T-cell (primary cell): ENCODE measurements at regions not wholly inside any gene's neighbourhood (a gene's known extent, or its start where the extent isn't known, plus 50 kb on each side); places are given as distances from the start of the nearest gene placed in this dataset.

Source experiments
- ATAC-seq, 4 experiments: fragments of 200-7000 bp in 3 of 4; fragments of 150-1000 bp in 1 of 4; cut with Tn5 transposase; replicated peaks in 1 of 4; 1 replicate in 3 of 4; 2 replicates in 1 of 4; pipeline ENCODE4 v1.10.0; 2021; ENCODE audit warnings: moderate library complexity in 3 of 4, mild to moderate bottlenecking in 2 of 4, moderate number of reproducible peaks in 1 of 4
- CTCF ChIA-PET, 2 donors: fragments of 300-600 bp; sonication (Branson Sonifier 250); formaldehyde crosslinking; loops; one replicate each; lab custom pipeline; 2022; ENCODE audit warnings: antibody characterized with exemption in 2 of 2; lab: Charles Lee
- POLR2A ChIA-PET, 2 donors: fragments of 300-600 bp; sonication (Branson Sonifier 250); formaldehyde crosslinking; loops; one replicate each; lab custom pipeline; 2022; ENCODE audit warnings: antibody characterized with exemption in 2 of 2; lab: Charles Lee
- DNase-seq, 35 experiments: peaks; one replicate each; pipeline versions ENCODE4 v3.0.0 to v3.0.0-alpha.2; 2013 to 2023
- H3K27ac ChIP-seq: one replicate; pipeline ENCODE4 v1.5.1; 2013; ENCODE audit warnings: low read length
- H3K27me3 ChIP-seq, 2 experiments: replicated peaks in 1 of 2; 1 replicate in 1 of 2; 2 replicates in 1 of 2; pipeline versions ENCODE4 v1.6.1 to v1.7.0; 2013; ENCODE audit warnings: low read length in 1 of 2, mixed read lengths in 1 of 2; ENCODE audit not compliant: control insufficient read depth in 2 of 2, insufficient read depth in 2 of 2; ENCODE audit errors: extremely low read depth in 1 of 2
- H3K36me3 ChIP-seq, 2 donors: 1 replicate in 1 of 2; 2 replicates in 1 of 2; pipeline versions ENCODE4 v1.6.1 to v1.7.0; 2013; ENCODE audit warnings: low read length in 1 of 2; ENCODE audit not compliant: control insufficient read depth in 2 of 2, insufficient read depth in 1 of 2; ENCODE audit errors: extremely low read depth in 1 of 2
- H3K4me1 ChIP-seq, 2 experiments: 1 replicate in 1 of 2; 2 replicates in 1 of 2; pipeline versions ENCODE4 v1.6.1 to v1.7.0; 2013; ENCODE audit warnings: low read length in 2 of 2, mixed read lengths in 1 of 2; ENCODE audit not compliant: insufficient read depth in 2 of 2, control insufficient read depth in 1 of 2; ENCODE audit errors: extremely low read depth in 1 of 2
- H3K4me3 ChIP-seq, 2 donors: 1 replicate in 1 of 2; 2 replicates in 1 of 2; pipeline versions ENCODE4 v1.5.1 to v1.7.0; 2013; ENCODE audit warnings: mild to moderate bottlenecking in 2 of 2, low read length in 1 of 2, moderate library complexity in 1 of 2; ENCODE audit not compliant: control insufficient read depth in 1 of 2; ENCODE audit errors: extremely low read depth in 1 of 2
- H3K9me3 ChIP-seq: 2 replicates; pipeline ENCODE4 v1.7.0; 2013
- H3K27ac Mint-ChIP-seq, 2 donors: one replicate each; pipeline ENCODE4 v1.8.0; 2020 to 2021; ENCODE audit warnings: mild to moderate bottlenecking in 2 of 2, mixed read lengths in 2 of 2
- H3K27me3 Mint-ChIP-seq, 2 donors: one replicate each; pipeline ENCODE4 v1.8.0; 2021 to 2022; ENCODE audit warnings: mixed read lengths in 2 of 2
- H3K36me3 Mint-ChIP-seq: one replicate; pipeline ENCODE4 v1.8.0; 2021; ENCODE audit warnings: mixed read lengths
- H3K4me1 Mint-ChIP-seq, 3 donors: one replicate each; pipeline ENCODE4 v1.8.0; 2020 to 2022; ENCODE audit warnings: mixed read lengths in 3 of 3, mild to moderate bottlenecking in 1 of 3
- H3K4me3 Mint-ChIP-seq, 3 donors: one replicate each; pipeline ENCODE4 v1.8.0; 2020 to 2022; ENCODE audit warnings: mild to moderate bottlenecking in 3 of 3, mixed read lengths in 3 of 3, moderate library complexity in 3 of 3
- H3K9me3 Mint-ChIP-seq, 3 donors: one replicate each; pipeline ENCODE4 v1.8.0; 2020 to 2022; ENCODE audit warnings: mixed read lengths in 3 of 3
- WGBS: methylation state at CpG from one replicate; pipeline ENCODE4 v1.1.5; 2013; ENCODE audit warnings: missing lambda C conversion rate; ENCODE audit not compliant: insufficient coverage; 5-methylcytosine and 5-hydroxymethylcytosine counted together

DNA sequence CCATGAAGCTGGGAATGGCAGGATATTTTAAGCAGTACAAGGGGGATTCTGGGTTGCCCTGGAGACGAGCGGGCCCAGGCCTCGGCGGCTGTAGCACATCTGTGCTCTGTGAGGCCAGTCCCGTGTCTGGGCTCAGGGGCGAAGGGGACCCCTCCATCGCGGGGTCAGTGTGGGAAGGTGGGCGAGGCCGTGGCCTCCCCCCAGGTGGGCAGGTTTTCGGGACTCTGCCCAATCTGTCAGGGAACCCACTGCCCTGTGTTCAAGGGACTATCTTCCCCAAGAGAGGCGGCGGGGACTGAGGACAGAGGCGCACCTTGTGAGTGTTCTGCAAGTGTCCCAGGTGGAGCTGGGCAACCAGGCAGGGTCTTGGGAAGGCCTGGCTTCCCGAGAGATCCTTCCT lies 336.6 kb downstream of the CTTN start:
- no peaks in the 10 kb centered on the region for H3K4me1 Mint-ChIP-seq
- no peaks in the 10 kb centered on the region for H3K9me3 Mint-ChIP-seq
- no peak overlapping the region for H3K4me3 ChIP-seq
- WGBS: 82% methylated on average over 15 of the region's 15 CpGs
- ChIA-PET CTCF (no interaction called here), POLR2A (no interaction called here)
- H3K36me3 Mint-ChIP-seq: no peaks in the 10 kb centered on the region
- H3K9me3 ChIP-seq: no peaks in the 10 kb centered on the region
- DNase-seq (no peak), ATAC-seq (no peak)
- no peak overlapping the region for H3K27ac ChIP-seq
- no peaks in the 10 kb centered on the region for H3K4me1 ChIP-seq
- H3K27ac Mint-ChIP-seq: no peak overlapping the region
- H3K27me3 Mint-ChIP-seq: peaks cover 5 to 6% of the 10 kb centered on the region in 2 donors
- no peak overlapping the region for H3K4me3 Mint-ChIP-seq
- peaks cover 0 to 9% of the 10 kb centered on the region in 2 experiments for H3K27me3 ChIP-seq
- H3K36me3 ChIP-seq: no peaks in the 10 kb centered on the region

DNA sequence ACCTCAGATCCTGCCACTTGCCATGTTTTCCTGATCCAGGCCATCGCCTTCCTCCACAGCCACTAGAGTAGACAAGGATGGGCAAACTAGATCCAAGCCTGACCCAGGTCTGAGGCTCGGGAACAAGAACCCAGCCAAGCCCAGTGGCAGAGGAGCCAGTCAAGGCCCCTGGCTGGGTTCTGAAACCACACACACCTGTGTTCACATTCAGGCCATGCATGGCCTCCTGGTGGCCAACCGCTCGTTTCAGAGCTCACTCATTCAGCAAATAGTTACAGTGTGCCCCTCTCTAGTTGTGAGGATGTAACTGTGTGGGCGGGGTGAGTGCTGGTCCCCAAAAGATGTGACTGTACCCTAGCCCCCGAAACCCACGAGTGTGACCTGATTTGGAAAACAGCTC lies 337.6 kb downstream of the CTTN start:
- Histone ChIP-seq H3K9me3 (no peaks in the 10 kb centered on the region), H3K27me3 (peaks cover 0 to 12% of the 10 kb centered on the region in 2 experiments), H3K36me3 (no peaks in the 10 kb centered on the region), H3K4me1 (no peaks in the 10 kb centered on the region), H3K4me3 (no peak overlapping the region), H3K27ac (no peak overlapping the region)
- DNase-seq (no peak), ATAC-seq (no peak)
- Mint-ChIP-seq H3K36me3 (no peaks in the 10 kb centered on the region), H3K27ac (no peak overlapping the region), H3K9me3 (no peaks in the 10 kb centered on the region), H3K4me1 (no peaks in the 10 kb centered on the region), H3K27me3 (peaks cover 5 to 8% of the 10 kb centered on the region in 2 donors), H3K4me3 (no peak overlapping the region)
- 91% methylated on average over 4 of the region's 7 CpGs for WGBS
- CTCF ChIA-PET: no interaction called here
- POLR2A ChIA-PET: no interaction called here

DNA sequence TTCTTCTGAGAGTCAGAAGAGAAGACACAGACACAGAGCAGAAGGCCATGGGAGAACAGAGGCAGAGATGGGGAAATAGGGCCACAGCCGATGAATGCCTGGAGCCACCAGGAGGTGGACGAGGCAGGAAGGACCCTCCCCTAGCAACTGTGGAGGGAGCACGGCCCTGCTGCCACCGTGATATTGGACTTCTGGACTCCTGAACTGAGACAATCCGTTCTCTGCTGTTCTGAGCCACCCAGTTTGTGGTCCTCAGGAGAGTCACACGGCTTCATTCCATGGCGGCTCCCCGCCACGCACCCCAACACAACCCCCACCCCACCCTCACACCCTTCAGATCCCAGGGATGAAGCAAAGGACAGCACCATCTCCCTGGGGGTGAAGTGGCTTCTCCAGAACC lies 338.1 kb downstream of the CTTN start:
- Histone ChIP-seq H3K27ac (no peak overlapping the region), H3K27me3 (peaks cover 0 to 12% of the 10 kb centered on the region in 2 experiments), H3K4me1 (no peaks in the 10 kb centered on the region), H3K9me3 (no peaks in the 10 kb centered on the region), H3K36me3 (no peaks in the 10 kb centered on the region), H3K4me3 (no peak overlapping the region)
- H3K36me3 Mint-ChIP-seq: no peaks in the 10 kb centered on the region
- no peak overlapping the region for H3K4me3 Mint-ChIP-seq
- peaks cover 5 to 8% of the 10 kb centered on the region in 2 donors for H3K27me3 Mint-ChIP-seq
- ATAC-seq (no peak), DNase-seq (no peak)
- no peaks in the 10 kb centered on the region for H3K9me3 Mint-ChIP-seq
- POLR2A ChIA-PET: no interaction called here
- H3K4me1 Mint-ChIP-seq: no peaks in the 10 kb centered on the region
- no peak overlapping the region for H3K27ac Mint-ChIP-seq
- CTCF ChIA-PET: no interaction called here
- WGBS: 61% methylated on average over 5 of the region's 9 CpGs

DNA sequence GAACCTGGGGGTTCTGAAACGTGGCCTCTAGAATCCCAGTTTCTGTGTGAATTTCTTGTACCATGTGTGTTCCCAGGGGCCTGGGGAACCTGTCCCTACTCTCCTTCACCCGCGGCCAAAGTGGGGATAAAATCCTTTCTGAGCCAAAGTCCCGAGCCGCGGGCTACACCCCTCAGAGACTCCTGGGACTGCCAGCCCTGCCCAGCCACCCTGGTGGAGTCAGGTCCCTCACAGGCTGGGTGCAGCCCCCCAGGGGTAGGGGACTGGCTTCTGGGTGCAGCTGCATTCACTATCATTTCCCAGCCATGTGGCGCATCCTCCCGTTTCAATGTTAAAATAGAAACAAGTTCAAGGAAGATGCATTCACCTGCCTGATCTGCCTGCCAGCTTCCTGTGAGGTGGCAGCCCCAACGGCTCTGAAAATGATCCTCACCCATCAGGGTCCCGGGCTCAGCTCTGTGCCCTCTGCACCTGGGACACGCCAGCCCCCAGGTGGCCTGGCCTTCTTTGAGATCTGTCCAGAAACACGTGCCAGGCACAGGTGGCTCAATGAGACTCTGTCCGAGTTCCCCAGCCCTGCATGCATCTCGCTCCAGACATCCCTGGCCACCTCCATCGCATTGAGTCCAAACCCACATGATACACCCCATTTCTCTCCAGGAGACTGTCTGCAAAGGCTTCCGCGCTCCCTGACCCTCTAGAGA lies 338.8 kb downstream of the CTTN start:
- Histone ChIP-seq H3K4me3 (no peak overlapping the region), H3K27me3 (peaks cover 0 to 12% of the 10 kb centered on the region in 2 experiments), H3K36me3 (no peaks in the 10 kb centered on the region), H3K4me1 (no peaks in the 10 kb centered on the region), H3K9me3 (no peaks in the 10 kb centered on the region), H3K27ac (no peak overlapping the region)
- H3K4me3 Mint-ChIP-seq: no peak overlapping the region
- no peaks in the 10 kb centered on the region for H3K36me3 Mint-ChIP-seq
- H3K9me3 Mint-ChIP-seq: no peaks in the 10 kb centered on the region
- DNase-seq (no peak), ATAC-seq (no peak)
- no peak overlapping the region for H3K27ac Mint-ChIP-seq
- 80% methylated on average over 15 of the region's 17 CpGs for WGBS
- ChIA-PET CTCF (no interaction called here), POLR2A (no interaction called here)
- H3K27me3 Mint-ChIP-seq: peaks cover 5 to 8% of the 10 kb centered on the region in 2 donors
- H3K4me1 Mint-ChIP-seq: no peaks in the 10 kb centered on the region

DNA sequence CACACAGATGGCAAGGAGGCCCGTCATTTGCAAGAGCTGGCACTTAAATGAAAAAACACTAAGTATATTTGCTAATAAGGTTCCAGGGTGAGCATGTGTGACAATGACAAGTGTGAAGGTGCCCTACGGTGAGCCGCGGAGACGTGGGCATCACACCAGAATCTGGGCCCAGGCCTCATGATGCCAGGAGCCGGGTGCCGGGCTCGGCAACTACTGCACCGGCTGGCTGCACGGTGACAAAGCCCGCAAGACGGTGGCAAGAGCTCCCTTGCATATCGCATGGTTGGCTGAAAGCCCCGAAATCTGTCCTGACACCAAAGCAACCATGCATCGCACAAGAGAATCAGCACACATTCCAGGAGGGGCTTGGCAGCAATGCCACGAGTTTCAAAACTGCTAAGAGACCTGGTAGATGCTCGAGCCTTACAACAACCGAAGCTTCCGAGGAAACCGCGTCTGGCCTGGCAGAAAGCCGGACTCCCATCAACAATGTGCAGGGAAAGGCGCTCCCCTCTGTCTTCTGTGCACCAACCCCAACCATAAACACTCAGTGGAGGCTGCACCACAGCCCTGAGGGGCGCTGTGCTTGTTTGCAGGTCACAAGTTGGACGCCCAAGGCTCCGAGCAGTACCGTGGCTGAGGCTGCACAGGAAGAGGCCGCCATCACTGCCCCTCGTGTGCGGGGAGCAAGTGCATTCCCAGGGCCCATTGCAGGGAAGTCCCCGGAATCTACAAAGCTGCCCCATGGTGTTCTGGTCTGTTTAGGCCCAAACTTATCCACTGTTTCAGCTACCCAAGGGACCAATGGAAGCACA lies 339.7 kb downstream of the CTTN start:
- Mint-ChIP-seq H3K27ac (no peak overlapping the region), H3K9me3 (no peaks in the 10 kb centered on the region), H3K36me3 (no peaks in the 10 kb centered on the region), H3K4me3 (no peak overlapping the region), H3K27me3 (peaks cover 9 to 14% of the 10 kb centered on the region in 2 donors), H3K4me1 (no peaks in the 10 kb centered on the region)
- Histone ChIP-seq H3K27ac (no peak overlapping the region), H3K36me3 (no peaks in the 10 kb centered on the region), H3K9me3 (no peaks in the 10 kb centered on the region), H3K4me1 (no peaks in the 10 kb centered on the region), H3K4me3 (no peak overlapping the region), H3K27me3 (peaks cover 0 to 13% of the 10 kb centered on the region in 2 experiments)
- CTCF ChIA-PET: no interaction called here
- whole genome bisulfite sequencing: 87% methylated on average over 31 of the region's 31 CpGs
- no peak for ATAC-seq
- no peak for DNase-seq
- POLR2A ChIA-PET: no interaction called here

DNA sequence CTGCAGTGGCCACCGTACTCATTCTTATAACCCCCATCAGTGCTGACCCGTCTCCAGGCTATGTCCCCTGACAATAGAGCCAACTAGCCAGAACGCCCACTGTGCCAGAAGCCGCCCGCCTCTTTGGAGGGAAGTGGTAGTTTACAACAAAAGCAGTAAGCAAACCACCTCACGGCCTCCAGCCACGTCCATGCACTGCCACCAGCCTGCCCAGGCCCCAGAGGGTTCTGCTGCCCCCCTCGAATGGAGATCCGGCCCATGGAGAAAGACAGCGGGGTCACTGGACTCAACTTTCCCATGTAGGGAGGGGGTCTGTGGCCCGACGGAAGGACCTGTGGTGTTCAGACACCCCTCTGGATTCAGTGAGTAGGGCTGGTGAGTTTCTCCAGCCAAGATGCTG lies 340.3 kb downstream of the CTTN start:
- peaks cover 0 to 16% of the 10 kb centered on the region in 2 experiments for H3K27me3 ChIP-seq
- H3K9me3 ChIP-seq: no peaks in the 10 kb centered on the region
- ChIA-PET CTCF (no interaction called here), POLR2A (no interaction called here)
- Mint-ChIP-seq H3K9me3 (no peaks in the 10 kb centered on the region), H3K4me1 (no peaks in the 10 kb centered on the region), H3K36me3 (no peaks in the 10 kb centered on the region), H3K27ac (no peak overlapping the region), H3K27me3 (peaks cover 11 to 18% of the 10 kb centered on the region in 2 donors), H3K4me3 (no peak overlapping the region)
- no peak overlapping the region for H3K27ac ChIP-seq
- no peak for ATAC-seq
- no peak overlapping the region for H3K4me3 ChIP-seq
- no peaks in the 10 kb centered on the region for H3K4me1 ChIP-seq
- no peak for DNase-seq
- H3K36me3 ChIP-seq: no peaks in the 10 kb centered on the region
- 63% methylated on average over 2 of the region's 12 CpGs for WGBS
